Endodermal cell (in vitro differentiated cells): ENCODE measurements at regions not wholly inside any gene's neighbourhood (a gene's known extent, or its start where the extent isn't known, plus 50 kb on each side); places are given as distances from the start of the nearest gene placed in this dataset.

Experiments
- DNase-seq: peaks from one replicate; pipeline ENCODE4 v3.0.0-alpha.2; 2017
- H3K27ac ChIP-seq: 2 replicates; pipeline ENCODE4 v1.5.1; 2013; ENCODE audit warnings: mild to moderate bottlenecking, low read depth, low read length, moderate library complexity
- H3K27me3 ChIP-seq: 2 replicates; pipeline ENCODE4 v1.6.1; 2013; ENCODE audit warnings: mild to moderate bottlenecking, low read length, moderate library complexity; ENCODE audit not compliant: insufficient read depth, control insufficient read depth, poor library complexity, severe bottlenecking
- H3K36me3 ChIP-seq: 2 replicates; pipeline ENCODE4 v1.7.0; 2013; ENCODE audit warnings: mild to moderate bottlenecking, low read length, moderate library complexity; ENCODE audit not compliant: control insufficient read depth, insufficient read depth
- H3K4me1 ChIP-seq: one replicate; pipeline ENCODE4 v1.7.0; 2013; ENCODE audit warnings: low read length; ENCODE audit not compliant: control insufficient read depth, insufficient read depth
- H3K4me3 ChIP-seq: 2 replicates; pipeline ENCODE4 v1.5.1; 2013; ENCODE audit warnings: mild to moderate bottlenecking, low read length, moderate library complexity
- H3K9ac ChIP-seq: 2 replicates; pipeline ENCODE4 v1.6.1; 2013; ENCODE audit warnings: mild to moderate bottlenecking, low read length, moderate library complexity; ENCODE audit not compliant: poor library complexity, severe bottlenecking; ENCODE audit errors: extremely low read depth
- H3K9me3 ChIP-seq: 2 replicates; pipeline ENCODE4 v1.6.1; 2013; ENCODE audit warnings: mild to moderate bottlenecking, low read length, moderate library complexity; ENCODE audit not compliant: control insufficient read depth
- H3K27ac Mint-ChIP-seq: 2 replicates; pipeline ENCODE4 v1.8.0; 2020; ENCODE audit warnings: mixed read lengths
- H3K27me3 Mint-ChIP-seq: 2 replicates; pipeline ENCODE4 v1.8.0; 2021; ENCODE audit warnings: mild to moderate bottlenecking, mixed read lengths; ENCODE audit not compliant: insufficient read depth
- H3K36me3 Mint-ChIP-seq: 2 replicates; pipeline ENCODE4 v1.8.0; 2020; ENCODE audit warnings: low read depth, mixed read lengths
- H3K4me1 Mint-ChIP-seq: 2 replicates; pipeline ENCODE4 v1.8.0; 2020; ENCODE audit warnings: mixed read lengths
- H3K4me3 Mint-ChIP-seq: 2 replicates; pipeline ENCODE4 v1.8.0; 2020; ENCODE audit warnings: mild to moderate bottlenecking, moderate library complexity, mixed read lengths
- H3K9me3 Mint-ChIP-seq: 2 replicates; pipeline ENCODE4 v1.8.0; 2020; ENCODE audit warnings: mild to moderate bottlenecking, mixed read lengths
- CTCF ChIP-seq: fragments of 200-600 bp; sonication (generic); conservative IDR thresholded peaks from 2 replicates; pipeline ENCODE4 v1.5.0; 2021; ENCODE audit warnings: antibody characterized with exemption, mild to moderate bottlenecking
- WGBS, 2 experiments: methylation state at CpG; one replicate each; pipeline versions ENCODE4 v1.1.5 to v1.1.7; 2013; ENCODE audit warnings: missing lambda C conversion rate in 2 of 2, mixed read lengths in 1 of 2; ENCODE audit not compliant: insufficient coverage in 1 of 2, insufficient read length in 1 of 2; 5-methylcytosine and 5-hydroxymethylcytosine counted together

- no peaks in the 10 kb centered on the region for H3K36me3 ChIP-seq
- Mint-ChIP-seq H3K27me3 (no peaks in the 10 kb centered on the region), H3K27ac (no peak overlapping the region), H3K9me3 (no peaks in the 10 kb centered on the region), H3K4me1 (peaks cover 2% of the 10 kb centered on the region), H3K4me3 (no peak overlapping the region), H3K36me3 (no peaks in the 10 kb centered on the region)
- DNase-seq = no peak
- H3K9ac ChIP-seq = no peak overlapping the region
- no peak overlapping the region for H3K27ac ChIP-seq
- no peak for TF ChIP-seq CTCF
- no peak overlapping the region for H3K4me3 ChIP-seq
- 92 to 95% methylated on average over 3 to 5 of the region's 5 CpGs for WGBS, 2 experiments
- H3K9me3 ChIP-seq = no peaks in the 10 kb centered on the region
- H3K4me1 ChIP-seq = no peaks in the 10 kb centered on the region
- no peaks in the 10 kb centered on the region for H3K27me3 ChIP-seq
Observed at GRCh38 chr20:19018881-19019280, 193.6 kb upstream of the SLC24A3 start.

- TF ChIP-seq CTCF = peak; percentile 51
- H3K9ac ChIP-seq = no peak overlapping the region
- H3K4me1 ChIP-seq = no peaks in the 10 kb centered on the region
- Mint-ChIP-seq H3K9me3 (no peaks in the 10 kb centered on the region), H3K27me3 (no peaks in the 10 kb centered on the region), H3K36me3 (no peaks in the 10 kb centered on the region), H3K4me3 (no peak overlapping the region), H3K27ac (no peak overlapping the region), H3K4me1 (peaks cover 2% of the 10 kb centered on the region)
- no peaks in the 10 kb centered on the region for H3K27me3 ChIP-seq
- H3K4me3 ChIP-seq = no peak overlapping the region
- DNase-seq = no peak
- no peaks in the 10 kb centered on the region for H3K36me3 ChIP-seq
- no peak overlapping the region for H3K27ac ChIP-seq
- H3K9me3 ChIP-seq = no peaks in the 10 kb centered on the region
- 90 to 93% methylated on average over 2 to 5 of the region's 5 CpGs for WGBS, 2 experiments
Observed at GRCh38 chr20:19019734-19020364, 192.6 kb upstream of the SLC24A3 start.

DNA sequence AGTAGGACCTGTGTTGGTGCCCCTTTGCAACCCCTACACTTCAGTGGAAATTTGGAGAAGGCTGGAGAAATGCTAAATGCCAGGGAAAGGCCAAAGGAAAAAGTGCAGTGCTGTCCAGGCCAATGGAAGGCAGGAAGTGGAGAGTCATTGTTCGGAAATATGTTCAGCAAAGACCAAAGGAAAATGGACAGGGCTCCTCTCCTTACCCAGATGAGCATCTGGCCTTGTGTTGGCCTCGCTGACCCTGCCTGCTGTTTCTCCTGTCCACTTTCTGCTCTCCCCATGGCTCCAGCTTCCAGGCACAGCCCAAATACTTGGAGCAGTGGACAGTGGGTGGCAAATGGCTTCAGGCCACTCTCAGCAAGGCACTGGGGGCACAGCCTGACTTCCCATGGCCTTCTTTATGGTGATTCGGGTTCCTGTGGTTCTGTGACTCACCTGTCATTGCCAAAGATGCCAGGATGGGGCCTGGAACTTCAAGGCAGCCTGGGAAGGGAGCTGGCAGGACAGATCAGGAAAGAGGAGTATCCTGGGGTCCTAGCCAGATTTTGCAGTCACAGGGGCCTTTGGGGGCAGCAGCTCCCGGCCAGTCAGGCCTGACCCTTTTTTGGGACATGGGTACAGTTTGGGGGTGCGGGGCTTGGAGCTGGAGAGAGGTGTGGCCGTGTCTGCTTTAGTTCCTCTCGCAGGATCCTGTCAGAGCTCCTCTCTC is 190.9 kb upstream of the SLC24A3 start:
- Histone ChIP-seq H3K4me3 (no peak overlapping the region), H3K27ac (no peak overlapping the region), H3K9me3 (no peaks in the 10 kb centered on the region), H3K9ac (no peak overlapping the region), H3K27me3 (no peaks in the 10 kb centered on the region), H3K36me3 (no peaks in the 10 kb centered on the region), H3K4me1 (no peaks in the 10 kb centered on the region)
- WGBS, 2 experiments = 92 to 100% methylated on average over 1 to 6 of the region's 7 CpGs
- H3K4me3 Mint-ChIP-seq = no peak overlapping the region
- H3K36me3 Mint-ChIP-seq = no peaks in the 10 kb centered on the region
- no peak for DNase-seq
- TF ChIP-seq CTCF = no peak
- no peaks in the 10 kb centered on the region for H3K27me3 Mint-ChIP-seq
- H3K27ac Mint-ChIP-seq = no peak overlapping the region
- H3K9me3 Mint-ChIP-seq = no peaks in the 10 kb centered on the region
- H3K4me1 Mint-ChIP-seq = no peaks in the 10 kb centered on the region
